Endothelial cell of umbilical vein (primary cell): ENCODE measurements at regions not wholly inside any gene's neighbourhood (a gene's known extent, or its start where the extent isn't known, plus 50 kb on each side); places are given as distances from the start of the nearest gene placed in this dataset.

Source experiments
- BruUV-seq: library from RNA; stranded (reverse); fragments of 400-500 nt; replicated peaks from 2 replicates; lab custom pipeline; 2021; lab: Mats Ljungman, UMichigan
- CTCF ChIA-PET: fragments of 300-600, 350-600 bp; sonication (Branson Sonifier 250); formaldehyde crosslinking; loops from one replicate; lab custom pipeline; 2021; ENCODE audit warnings: antibody characterized with exemption, inconsistent platforms; lab: Charles Lee
- POLR2A ChIA-PET: fragments of 300-600, 350-600 bp; sonication (Branson Sonifier 250); formaldehyde crosslinking; loops from one replicate; lab custom pipeline; 2021; ENCODE audit warnings: antibody characterized with exemption, inconsistent platforms; lab: Charles Lee
- DNase-seq: peaks from one replicate; pipeline ENCODE4 v3.0.0-alpha.2; 2011; ENCODE audit warnings: low read depth, low spot score
- FAIRE-seq: peaks from 2 replicates; lab custom pipeline; 2011; peaks lifted over from hg19 to GRCh38; lab: Jason Lieb, UNC
- H2AFZ ChIP-seq: 2 replicates; pipeline ENCODE4 v1.6.0; 2012; ENCODE audit warnings: low read depth, low read length, control low read depth, inconsistent platforms
- H3K27ac ChIP-seq: 2 replicates; pipeline ENCODE4 v1.5.1; 2011; ENCODE audit warnings: low read depth, mild to moderate bottlenecking, control low read depth, low read length, moderate library complexity; ENCODE audit not compliant: insufficient read depth
- H3K27me3 ChIP-seq, 2 experiments: 2 replicates each; pipeline versions ENCODE4 v1.6.0 to v1.6.1; 2011; ENCODE audit warnings: low read length in 2 of 2, mixed read lengths in 1 of 2; ENCODE audit not compliant: control insufficient read depth in 2 of 2, insufficient read depth in 2 of 2
- H3K36me3 ChIP-seq, 2 experiments: 2 replicates in 1 of 2; 3 replicates in 1 of 2; pipeline ENCODE4 v1.5.1; 2011; ENCODE audit warnings: low read length in 2 of 2, mild to moderate bottlenecking in 1 of 2, moderate library complexity in 1 of 2; ENCODE audit not compliant: control insufficient read depth in 2 of 2, insufficient read depth in 2 of 2; ENCODE audit errors: extremely low read depth in 1 of 2
- H3K4me1 ChIP-seq: 3 replicates; pipeline ENCODE4 v1.5.1; 2011; ENCODE audit warnings: mild to moderate bottlenecking, low read length; ENCODE audit not compliant: control insufficient read depth, insufficient read depth; ENCODE audit errors: extremely low read depth
- H3K4me2 ChIP-seq: 2 replicates; pipeline ENCODE4 v1.6.1; 2011; ENCODE audit warnings: low read length, control low read depth, mixed read lengths; ENCODE audit not compliant: insufficient read depth
- H3K4me3 ChIP-seq, 3 experiments: fragments of 200-600 bp in 1 of 3; sonication (generic), shearing (Covaris generic) in 1 of 3; replicated peaks in 1 of 3; 2 replicates each; pipeline ENCODE4 v1.5.1; 2011 to 2016; ENCODE audit warnings: control low read depth in 3 of 3, low read length in 3 of 3, mild to moderate bottlenecking in 2 of 3, inconsistent platforms in 1 of 3, low read depth in 1 of 3, moderate library complexity in 1 of 3; ENCODE audit not compliant: insufficient read depth in 1 of 3
- H3K79me2 ChIP-seq: 2 replicates; pipeline ENCODE4 v1.6.0; 2012; ENCODE audit warnings: low read length, inconsistent platforms; ENCODE audit not compliant: control insufficient read depth, insufficient read depth
- H3K9ac ChIP-seq: replicated peaks from 2 replicates; pipeline ENCODE3; 2011; ENCODE audit warnings: low read length, control low read depth; ENCODE audit not compliant: insufficient read depth; ENCODE audit errors: extremely low read depth
- H3K9me1 ChIP-seq: replicated peaks from 3 replicates; pipeline ENCODE4 v1.6.0; 2011; ENCODE audit warnings: mild to moderate bottlenecking, low read length; ENCODE audit not compliant: control insufficient read depth, insufficient read depth; ENCODE audit errors: extremely low read depth
- H3K9me3 ChIP-seq: replicated peaks from 2 replicates; pipeline ENCODE4 v1.5.1; 2012; ENCODE audit warnings: low read length, inconsistent platforms; ENCODE audit not compliant: control insufficient read depth, insufficient read depth
- H4K20me1 ChIP-seq: replicated peaks from 2 replicates; pipeline ENCODE3; 2011; ENCODE audit warnings: mild to moderate bottlenecking, low read length; ENCODE audit not compliant: control insufficient read depth, insufficient read depth; ENCODE audit errors: extremely low read depth
- JUN ChIP-seq: IDR thresholded peaks from 2 replicates; pipeline ENCODE4 v1.6.1; 2011; ENCODE audit warnings: borderline replicate concordance, low read depth; ENCODE audit not compliant: insufficient read length, insufficient read depth
- MYC ChIP-seq: IDR thresholded peaks from one replicate; pipeline ENCODE4 v1.6.1; 2011; ENCODE audit warnings: mild to moderate bottlenecking, low read depth, low read length
- POLR2A ChIP-seq: IDR thresholded peaks from 2 replicates; pipeline ENCODE4 v1.6.1; 2012; ENCODE audit warnings: low read depth, mild to moderate bottlenecking, control low read depth, low read length
- dilution Hi-C: fragments of 300-500 bp; cut with MboI; formaldehyde crosslinking; loops from one replicate; pipeline ENCODE4 v1.15.0; 2019; ENCODE audit warnings: low sequenced_read_pairs; ENCODE audit not compliant: extremely low pct_ligation_motif_present
- intact Hi-C: fragments of 100-400 bp; cut with micrococcal nuclease; formaldehyde crosslinking; loops from one replicate; pipeline ENCODE4 v1.10.0; 2022

DNA sequence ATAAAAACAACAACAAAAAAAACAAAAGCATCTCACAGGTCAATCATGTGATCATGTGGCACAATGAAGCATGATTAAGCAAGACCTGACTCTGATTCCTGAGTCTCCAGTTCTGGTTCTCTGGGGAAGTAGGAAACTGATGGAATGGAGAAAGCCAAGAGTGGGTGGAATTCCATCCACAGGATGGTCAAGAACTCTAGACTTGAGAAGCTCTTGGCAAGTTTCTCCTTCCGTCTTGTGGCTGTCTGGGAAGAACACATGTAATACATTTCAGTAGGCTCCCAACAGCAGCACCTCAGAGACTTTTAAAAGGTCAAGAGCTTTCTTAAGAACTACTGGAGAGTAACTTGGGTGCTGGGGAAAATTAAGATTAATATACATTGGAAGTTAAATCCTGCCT lies 78.6 kb upstream of the TSHZ3 start:
- Histone ChIP-seq H3K9ac (no peak overlapping the region), H3K27ac (no peak overlapping the region), H3K9me3 (peaks cover 2% of the 10 kb centered on the region), H3K27me3 (no peaks in the 10 kb centered on the region), H3K79me2 (no peaks in the 10 kb centered on the region), H3K9me1 (no peaks in the 10 kb centered on the region), H3K4me2 (no peak overlapping the region), H3K4me3 (no peak overlapping the region), H2AFZ (no peak overlapping the region), H3K4me1 (no peaks in the 10 kb centered on the region), H3K36me3 (no peaks in the 10 kb centered on the region), H4K20me1 (no peaks in the 10 kb centered on the region)
- DNase-seq (no peak), FAIRE-seq (no peak)
- TF ChIP-seq JUN, result no peak
- TF ChIP-seq POLR2A, result no peak
- intact Hi-C loops, result no loop called here
- BruUV-seq, result no TSS peak
- POLR2A ChIA-PET, result no interaction called here
- dilution Hi-C loops, result no loop called here
- CTCF ChIA-PET, result no interaction called here

DNA sequence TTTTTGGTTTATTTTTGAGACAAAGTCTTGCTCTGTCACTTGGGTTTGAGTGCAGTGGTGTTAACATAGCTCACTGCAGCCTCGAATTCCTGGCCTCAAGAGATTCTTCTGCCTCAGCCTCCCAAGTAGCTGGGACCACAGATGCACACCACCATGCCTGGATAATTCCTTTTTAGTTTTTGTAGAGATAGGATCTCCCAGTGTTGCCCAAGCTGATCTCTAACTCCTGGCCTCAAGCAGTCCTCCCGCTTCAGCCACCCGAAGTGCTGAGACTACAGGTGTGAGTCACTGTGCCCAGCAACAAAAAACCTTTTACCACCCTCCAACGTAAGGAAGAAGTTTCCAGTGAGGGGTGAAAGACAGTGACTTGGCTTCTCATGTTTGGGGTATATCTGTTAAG lies 81.1 kb upstream of the TSHZ3 start:
- ChIA-PET CTCF (no interaction called here), POLR2A (no interaction called here)
- no peak overlapping the region for H3K27ac ChIP-seq
- intact Hi-C loops, result no loop called here
- H3K9me1 ChIP-seq, result no peaks in the 10 kb centered on the region
- DNase-seq, result no peak
- no peaks in the 10 kb centered on the region for H4K20me1 ChIP-seq
- no peak overlapping the region for H3K9ac ChIP-seq
- TF ChIP-seq MYC, result no peak
- FAIRE-seq, result no peak
- H3K79me2 ChIP-seq, result no peaks in the 10 kb centered on the region
- no peak overlapping the region for H3K4me2 ChIP-seq
- H3K4me1 ChIP-seq, result no peaks in the 10 kb centered on the region
- H3K36me3 ChIP-seq, result no peaks in the 10 kb centered on the region
- dilution Hi-C loops, result no loop called here
- H3K9me3 ChIP-seq, result peaks cover 2% of the 10 kb centered on the region
- BruUV-seq, result no TSS peak
- no peaks in the 10 kb centered on the region for H3K27me3 ChIP-seq
- no peak overlapping the region for H2AFZ ChIP-seq
- H3K4me3 ChIP-seq, result no peak overlapping the region
